GM12865 (cell line): ENCODE measurements at regions not wholly inside any gene's neighbourhood (a gene's known extent, or its start where the extent isn't known, plus 50 kb on each side); places are given as distances from the start of the nearest gene placed in this dataset.

Source experiments
- DNase-seq: peaks from one replicate; pipeline ENCODE4 v3.0.0; 2010; ENCODE audit warnings: low read depth
- H3K4me3 ChIP-seq: 2 replicates; pipeline ENCODE4 v1.5.1; 2011; ENCODE audit warnings: mild to moderate bottlenecking, low read depth, low read length, control low read depth
- TF ChIP-seq, protein P1 (sequence below): IDR thresholded peaks from 2 replicates; pipeline ENCODE4 v1.5.1; 2011; ENCODE audit warnings: low read length, control low read depth, low read depth, inconsistent platforms; ENCODE audit not compliant: insufficient read depth; ENCODE audit errors: missing control alignments

DNA sequence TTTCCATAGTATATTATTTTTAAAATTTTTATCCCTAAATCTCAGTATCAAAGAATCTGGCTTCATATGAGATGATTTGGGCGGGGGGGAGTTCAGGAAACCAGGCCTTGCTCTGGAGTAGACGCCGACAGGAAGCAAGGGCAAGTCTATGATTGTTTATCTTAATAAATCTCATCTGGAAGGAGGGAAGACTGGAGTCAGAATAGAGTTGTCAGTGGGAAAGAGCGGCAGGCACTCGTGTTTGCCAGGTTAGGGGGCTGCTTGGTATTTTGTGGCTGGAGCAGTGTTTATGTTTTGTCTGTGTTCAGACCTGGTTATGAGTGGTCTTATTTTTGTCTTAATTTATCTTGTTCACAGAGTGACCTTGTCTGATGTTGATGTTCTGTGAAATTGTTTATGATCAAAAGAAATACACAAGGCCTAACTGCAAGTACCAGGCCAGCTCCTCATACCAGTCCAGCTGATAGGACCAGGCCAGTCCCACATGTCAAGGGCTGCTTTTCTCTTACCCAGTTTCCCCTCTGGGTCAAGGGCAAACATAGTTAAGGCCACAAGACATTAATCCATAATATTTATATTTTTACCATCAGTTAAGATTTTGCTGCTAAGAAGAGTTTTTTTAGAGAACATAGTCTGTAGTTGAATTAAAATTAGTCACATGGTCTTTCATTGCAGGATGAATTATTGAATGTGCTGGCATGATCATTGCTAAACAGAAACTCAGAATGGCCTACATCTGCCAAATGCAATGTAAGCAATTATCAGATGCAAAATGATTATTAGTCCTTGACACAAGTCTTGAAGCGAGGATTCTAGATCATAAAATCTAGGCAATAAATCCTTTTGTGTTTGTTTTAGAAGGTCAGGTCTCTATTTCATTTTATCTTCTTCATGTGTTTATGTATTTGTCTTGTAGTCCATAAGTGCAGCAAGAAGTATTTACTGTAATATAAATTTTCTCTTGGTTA lies 176.5 kb downstream of the GASK1B start:
- TF ChIP-seq, protein P1, sequence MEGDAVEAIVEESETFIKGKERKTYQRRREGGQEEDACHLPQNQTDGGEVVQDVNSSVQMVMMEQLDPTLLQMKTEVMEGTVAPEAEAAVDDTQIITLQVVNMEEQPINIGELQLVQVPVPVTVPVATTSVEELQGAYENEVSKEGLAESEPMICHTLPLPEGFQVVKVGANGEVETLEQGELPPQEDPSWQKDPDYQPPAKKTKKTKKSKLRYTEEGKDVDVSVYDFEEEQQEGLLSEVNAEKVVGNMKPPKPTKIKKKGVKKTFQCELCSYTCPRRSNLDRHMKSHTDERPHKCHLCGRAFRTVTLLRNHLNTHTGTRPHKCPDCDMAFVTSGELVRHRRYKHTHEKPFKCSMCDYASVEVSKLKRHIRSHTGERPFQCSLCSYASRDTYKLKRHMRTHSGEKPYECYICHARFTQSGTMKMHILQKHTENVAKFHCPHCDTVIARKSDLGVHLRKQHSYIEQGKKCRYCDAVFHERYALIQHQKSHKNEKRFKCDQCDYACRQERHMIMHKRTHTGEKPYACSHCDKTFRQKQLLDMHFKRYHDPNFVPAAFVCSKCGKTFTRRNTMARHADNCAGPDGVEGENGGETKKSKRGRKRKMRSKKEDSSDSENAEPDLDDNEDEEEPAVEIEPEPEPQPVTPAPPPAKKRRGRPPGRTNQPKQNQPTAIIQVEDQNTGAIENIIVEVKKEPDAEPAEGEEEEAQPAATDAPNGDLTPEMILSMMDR, result no peak

DNA sequence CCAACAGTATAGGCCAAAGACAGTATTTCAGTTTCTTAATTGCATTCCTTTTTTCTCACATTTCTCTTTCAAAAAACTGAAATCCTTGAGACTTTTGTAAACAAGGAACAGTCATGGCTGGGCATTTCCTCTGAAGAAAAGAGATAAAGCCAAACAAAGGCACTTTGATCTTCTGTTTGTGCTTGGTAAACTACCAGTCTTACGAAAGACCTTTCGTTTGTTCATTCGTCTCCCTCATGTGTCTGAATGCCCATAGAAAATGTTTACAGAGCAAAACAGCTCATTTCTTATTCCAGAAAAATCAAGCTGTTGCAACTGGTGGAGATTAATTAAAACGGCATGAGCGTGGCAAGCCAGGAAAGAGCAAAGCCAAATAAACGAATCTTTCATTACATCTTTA lies 178.0 kb downstream of the GASK1B start:
- TF ChIP-seq, protein P1, result no peak
- no peak for DNase-seq
- no peak overlapping the region for H3K4me3 ChIP-seq

More for the DNA sequence above, 176.5 kb downstream of the GASK1B start:
- DNase-seq, result no peak
- H3K4me3 ChIP-seq, result no peak overlapping the region

- TF ChIP-seq, protein P1, result no peak
- no peak overlapping the region for H3K4me3 ChIP-seq
- no peak for DNase-seq
Measured at GRCh38 chr4:157992948-157993839, 179.6 kb downstream of the GASK1B start.

DNA sequence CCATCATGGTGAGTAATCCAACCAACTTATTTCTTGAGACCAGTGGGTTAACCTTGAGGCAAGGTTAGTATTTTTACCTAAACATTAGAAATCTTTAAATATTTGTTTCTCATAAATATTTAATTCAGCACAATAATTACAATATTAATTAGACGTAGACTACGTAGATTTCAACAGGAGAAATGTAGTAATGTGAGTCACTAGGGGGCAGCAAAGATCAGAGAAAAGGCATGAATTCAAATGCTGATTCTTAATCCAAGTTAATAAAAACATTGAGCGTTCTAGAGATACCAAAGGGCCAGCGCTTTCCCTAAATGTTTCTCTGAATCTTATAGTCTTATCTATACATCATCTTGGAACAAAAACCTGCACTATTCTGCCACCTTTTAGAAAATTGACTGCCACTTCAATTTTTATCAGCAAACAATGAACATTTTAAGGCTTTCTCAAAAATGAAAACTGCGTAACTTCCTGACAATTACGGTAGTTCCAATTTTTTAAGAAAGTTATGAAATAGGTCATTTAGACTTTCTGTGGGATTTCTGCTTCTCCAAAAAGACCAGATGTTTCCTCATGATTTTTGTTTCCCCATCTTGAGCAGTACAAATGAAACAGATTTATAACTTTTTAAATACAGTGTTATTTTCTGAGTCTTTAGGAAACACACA lies 180.7 kb downstream of the GASK1B start:
- DNase-seq, result peak; percentile 56
- no peak overlapping the region for H3K4me3 ChIP-seq

DNA sequence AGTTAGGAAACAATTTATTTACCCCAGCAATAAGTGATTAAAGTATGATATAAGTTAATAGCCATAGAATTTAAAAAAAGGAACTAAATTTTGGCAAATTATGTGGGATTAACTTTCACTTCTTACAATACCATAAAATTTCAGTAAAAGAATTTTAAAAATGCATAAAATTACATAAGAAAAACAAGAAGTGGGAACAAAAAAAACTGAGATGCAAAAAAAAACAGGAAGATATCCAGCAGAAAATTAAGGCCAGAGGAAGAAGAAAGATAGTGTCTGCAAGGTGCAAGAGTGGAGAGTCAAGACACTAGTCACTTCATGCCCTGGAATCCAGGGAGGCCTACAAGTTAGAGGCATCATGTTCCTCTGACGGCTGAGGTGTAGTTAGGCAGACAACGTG lies 184.2 kb downstream of the GASK1B start:
- TF ChIP-seq, protein P1, result no peak
- DNase-seq, result no peak

More for the DNA sequence above, 180.7 kb downstream of the GASK1B start:
- TF ChIP-seq, protein P1, result peak; percentile 55

GRCh38 chr4:157984285-157984911 lies 188.4 kb downstream of the GASK1B start:
- H3K4me3 ChIP-seq, result no peak overlapping the region
- TF ChIP-seq, protein P1, result no peak
- DNase-seq, result no peak

More for the DNA sequence above, 184.2 kb downstream of the GASK1B start:
- H3K4me3 ChIP-seq, result no peak overlapping the region
